Cardiac muscle cell (in vitro differentiated cells and primary cell): ENCODE measurements at regions not wholly inside any gene's neighbourhood (a gene's known extent, or its start where the extent isn't known, plus 50 kb on each side); places are given as distances from the start of the nearest gene placed in this dataset.

ENCODE experiments used
- DNase-seq, 2 donors: peaks; one replicate each; pipeline versions ENCODE4 v3.0.0 to v3.0.0-alpha.2; 2010 to 2017; ENCODE audit warnings: low read depth in 1 of 2, low spot score in 1 of 2
- H3K27ac ChIP-seq: fragments of 200-600 bp; sonication (generic); 2 replicates; pipeline ENCODE4 v1.5.1; 2016
- H3K27me3 ChIP-seq: fragments of 200-600 bp; sonication (generic); 2 replicates; pipeline ENCODE4 v1.6.0; 2016; ENCODE audit warnings: control low read depth
- H3K36me3 ChIP-seq: fragments of 200-600 bp; sonication (generic); 2 replicates; pipeline ENCODE4 v1.5.1; 2016; ENCODE audit warnings: control low read depth
- H3K4me1 ChIP-seq: fragments of 200-600 bp; sonication (generic); 2 replicates; pipeline ENCODE4 v1.8.1; 2017; ENCODE audit warnings: low read depth, mild to moderate bottlenecking, mixed run types
- H3K4me3 ChIP-seq: fragments of 200-600 bp; sonication (generic); 2 replicates; pipeline ENCODE4 v1.5.1; 2016; ENCODE audit warnings: mild to moderate bottlenecking
- H3K9me3 ChIP-seq: fragments of 200-600 bp; sonication (generic); 2 replicates; pipeline ENCODE4 v1.5.1; 2017; ENCODE audit warnings: low read depth, mild to moderate bottlenecking, control low read depth
- TF ChIP-seq, protein P1 (sequence below): IDR thresholded peaks from 2 replicates; pipeline ENCODE4 v1.5.1; 2012; ENCODE audit warnings: low read depth, mild to moderate bottlenecking, low read length

- Histone ChIP-seq H3K4me1 (no peaks in the 10 kb centered on the region), H3K27ac (no peak overlapping the region)
- TF ChIP-seq, protein P1, sequence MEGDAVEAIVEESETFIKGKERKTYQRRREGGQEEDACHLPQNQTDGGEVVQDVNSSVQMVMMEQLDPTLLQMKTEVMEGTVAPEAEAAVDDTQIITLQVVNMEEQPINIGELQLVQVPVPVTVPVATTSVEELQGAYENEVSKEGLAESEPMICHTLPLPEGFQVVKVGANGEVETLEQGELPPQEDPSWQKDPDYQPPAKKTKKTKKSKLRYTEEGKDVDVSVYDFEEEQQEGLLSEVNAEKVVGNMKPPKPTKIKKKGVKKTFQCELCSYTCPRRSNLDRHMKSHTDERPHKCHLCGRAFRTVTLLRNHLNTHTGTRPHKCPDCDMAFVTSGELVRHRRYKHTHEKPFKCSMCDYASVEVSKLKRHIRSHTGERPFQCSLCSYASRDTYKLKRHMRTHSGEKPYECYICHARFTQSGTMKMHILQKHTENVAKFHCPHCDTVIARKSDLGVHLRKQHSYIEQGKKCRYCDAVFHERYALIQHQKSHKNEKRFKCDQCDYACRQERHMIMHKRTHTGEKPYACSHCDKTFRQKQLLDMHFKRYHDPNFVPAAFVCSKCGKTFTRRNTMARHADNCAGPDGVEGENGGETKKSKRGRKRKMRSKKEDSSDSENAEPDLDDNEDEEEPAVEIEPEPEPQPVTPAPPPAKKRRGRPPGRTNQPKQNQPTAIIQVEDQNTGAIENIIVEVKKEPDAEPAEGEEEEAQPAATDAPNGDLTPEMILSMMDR = no peak
These were observed 436.5 kb downstream of the LMO4 start for GRCh38 chr1:87765057-87765680.

DNA sequence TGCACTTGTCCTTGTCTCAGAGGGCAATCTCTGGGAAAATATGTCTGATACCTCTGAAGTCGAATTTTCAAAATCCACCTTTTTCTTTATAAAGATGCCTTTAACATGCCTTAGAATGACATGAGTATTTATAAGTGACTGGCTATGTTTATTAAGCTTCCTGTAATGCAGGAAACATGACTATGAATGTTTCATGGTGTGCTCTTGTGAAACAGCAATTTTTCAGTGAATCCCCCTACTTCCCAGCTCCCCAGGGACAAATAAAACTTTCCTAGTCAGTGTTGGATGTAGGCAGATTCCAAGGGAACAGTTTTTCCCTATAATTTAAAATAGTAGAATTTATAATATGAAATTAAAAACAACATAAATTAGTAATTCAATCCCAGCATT lies 437.0 kb downstream of the LMO4 start:
- H3K36me3 ChIP-seq = no peaks in the 10 kb centered on the region
- H3K27ac ChIP-seq = no peak overlapping the region
- TF ChIP-seq, protein P1 = no peak
- no peaks in the 10 kb centered on the region for H3K4me1 ChIP-seq
- H3K27me3 ChIP-seq = no peaks in the 10 kb centered on the region
- no peak overlapping the region for H3K4me3 ChIP-seq
- no peaks in the 10 kb centered on the region for H3K9me3 ChIP-seq
- peak in 1 of 2 donors; percentile 32 for DNase-seq

More at GRCh38 chr1:87765057-87765680, 436.5 kb downstream of the LMO4 start:
- no peak for DNase-seq
- H3K4me3 ChIP-seq = no peak overlapping the region
- no peaks in the 10 kb centered on the region for H3K27me3 ChIP-seq
- no peaks in the 10 kb centered on the region for H3K36me3 ChIP-seq
- H3K9me3 ChIP-seq = no peaks in the 10 kb centered on the region

DNA sequence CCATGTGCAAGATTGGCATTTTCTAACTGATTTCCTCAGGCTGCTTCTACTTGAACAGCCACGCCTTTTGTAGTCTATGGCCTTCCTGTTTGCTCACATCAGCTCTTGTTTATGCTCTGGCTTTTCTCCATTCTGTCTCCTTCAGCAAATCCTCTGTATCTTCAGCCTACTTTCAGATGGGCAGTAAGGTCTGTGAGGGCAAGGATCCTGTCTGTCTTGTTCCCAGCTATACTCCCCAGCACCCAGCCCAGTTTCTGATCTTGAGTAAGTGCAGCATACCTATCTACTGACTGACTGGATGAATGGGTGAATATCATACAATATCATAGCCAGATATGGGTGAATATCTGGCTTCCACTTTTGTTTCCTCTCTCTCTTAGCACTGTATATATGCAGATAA lies 438.1 kb downstream of the LMO4 start:
- Histone ChIP-seq H3K27me3 (no peaks in the 10 kb centered on the region), H3K36me3 (no peaks in the 10 kb centered on the region), H3K4me3 (no peak overlapping the region), H3K4me1 (no peaks in the 10 kb centered on the region), H3K27ac (no peak overlapping the region), H3K9me3 (no peaks in the 10 kb centered on the region)
- TF ChIP-seq, protein P1 = no peak
- DNase-seq = no peak

DNA sequence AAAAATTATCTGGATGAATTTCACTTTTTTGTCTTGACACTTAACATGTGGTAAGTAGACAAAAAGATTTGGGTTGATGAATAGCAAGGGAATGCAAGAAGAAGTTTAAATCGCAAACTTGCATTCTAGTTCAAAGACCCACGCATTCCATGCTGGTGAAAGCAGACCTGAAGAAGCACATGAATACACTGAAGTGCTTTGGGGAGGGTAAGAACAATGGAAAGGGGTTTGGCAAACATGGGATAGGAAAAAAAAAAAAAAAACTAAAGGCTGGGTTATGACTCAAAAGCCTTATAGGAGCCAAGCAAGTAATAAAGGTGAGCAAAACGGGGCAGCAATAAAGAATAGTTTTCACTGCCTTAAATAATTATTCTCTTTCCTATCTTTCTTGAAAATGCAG lies 450.2 kb downstream of the LMO4 start:
- Histone ChIP-seq H3K9me3 (no peaks in the 10 kb centered on the region), H3K27me3 (no peaks in the 10 kb centered on the region), H3K4me1 (no peaks in the 10 kb centered on the region), H3K27ac (no peak overlapping the region), H3K4me3 (no peak overlapping the region), H3K36me3 (no peaks in the 10 kb centered on the region)
- no peak for DNase-seq
- TF ChIP-seq, protein P1 = no peak

DNA sequence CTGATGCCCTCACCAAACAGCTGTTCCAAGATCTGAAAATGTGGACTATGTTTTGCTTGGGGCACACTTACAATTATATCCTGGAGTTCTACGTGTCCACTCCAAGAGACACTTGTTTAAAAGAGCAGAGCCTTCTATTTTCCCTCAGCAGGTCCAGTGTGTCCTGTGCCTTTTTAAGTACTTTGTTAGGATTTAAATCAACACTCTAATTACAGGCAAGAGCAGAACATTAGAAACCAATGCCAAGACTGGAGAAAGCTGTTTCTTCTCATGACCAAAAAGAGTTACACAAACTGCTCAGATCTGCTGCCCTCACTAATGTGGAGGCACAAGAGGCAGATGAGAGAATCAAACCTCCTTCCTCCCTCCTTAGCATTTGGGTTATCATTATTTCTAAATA lies 452.9 kb downstream of the LMO4 start:
- Histone ChIP-seq H3K4me3 (no peak overlapping the region), H3K9me3 (no peaks in the 10 kb centered on the region), H3K36me3 (no peaks in the 10 kb centered on the region), H3K27ac (no peak overlapping the region), H3K27me3 (no peaks in the 10 kb centered on the region), H3K4me1 (peaks cover 1% of the 10 kb centered on the region)
- no peak for DNase-seq
- TF ChIP-seq, protein P1 = no peak

- H3K27me3 ChIP-seq = no peaks in the 10 kb centered on the region
- DNase-seq = no peak
- no peaks in the 10 kb centered on the region for H3K36me3 ChIP-seq
- TF ChIP-seq, protein P1 = no peak
- H3K27ac ChIP-seq = no peak overlapping the region
- no peaks in the 10 kb centered on the region for H3K9me3 ChIP-seq
- peaks cover 19% of the 10 kb centered on the region for H3K4me1 ChIP-seq
- H3K4me3 ChIP-seq = no peak overlapping the region
These were observed 454.6 kb downstream of the LMO4 start for GRCh38 chr1:87783315-87783714.
